MM.1S (cell line): ENCODE measurements at regions not wholly inside any gene's neighbourhood (a gene's known extent, or its start where the extent isn't known, plus 50 kb on each side); places are given as distances from the start of the nearest gene placed in this dataset.

Experiments used
- DNase-seq: peaks from one replicate; pipeline ENCODE4 v3.0.0-alpha.2; 2015
- H2AFZ ChIP-seq: fragments of 300-600 bp; sonication (generic); 2 replicates; pipeline ENCODE4 v1.6.0; 2016; ENCODE audit warnings: antibody characterized with exemption, low read length
- H3F3A ChIP-seq: fragments of 300-600 bp; sonication (generic); 2 replicates; pipeline ENCODE4 v1.6.1; 2016; ENCODE audit warnings: mild to moderate bottlenecking, antibody characterized with exemption, low read length, moderate library complexity, mixed read lengths; ENCODE audit not compliant: insufficient read depth
- H3K27ac ChIP-seq: fragments of 300-600 bp; sonication (generic); 2 replicates; pipeline ENCODE4 v1.5.1; 2016; ENCODE audit warnings: mild to moderate bottlenecking, low read length
- H3K27me3 ChIP-seq: fragments of 300-600 bp; sonication (generic); replicated peaks from 2 replicates; pipeline ENCODE4 v1.6.0; 2016; ENCODE audit warnings: low read length; ENCODE audit not compliant: insufficient read depth
- H3K36me3 ChIP-seq: fragments of 300-600 bp; sonication (generic); replicated peaks from 2 replicates; pipeline ENCODE4 v1.6.1; 2016; ENCODE audit warnings: mild to moderate bottlenecking, low read length, mixed read lengths; ENCODE audit not compliant: insufficient read depth
- H3K4me1 ChIP-seq: fragments of 300-600 bp; sonication (generic); 2 replicates; pipeline ENCODE4 v1.6.1; 2016; ENCODE audit warnings: low read length, mixed read lengths
- H3K4me2 ChIP-seq: fragments of 300-600 bp; sonication (generic); 2 replicates; pipeline ENCODE4 v1.6.0; 2016; ENCODE audit warnings: low read depth, low read length
- H3K4me3 ChIP-seq: fragments of 300-600 bp; sonication (generic); 2 replicates; pipeline ENCODE4 v1.5.1; 2016; ENCODE audit warnings: low read length, mixed read lengths
- H3K79me2 ChIP-seq: fragments of 300-600 bp; sonication (generic); 2 replicates; pipeline ENCODE4 v1.6.1; 2016; ENCODE audit warnings: mixed run types, low read length, mixed read lengths
- H3K9ac ChIP-seq: fragments of 300-600 bp; sonication (generic); 2 replicates; pipeline ENCODE4 v1.6.1; 2016; ENCODE audit warnings: low read length, mixed read lengths
- H3K9me2 ChIP-seq: fragments of 300-600 bp; sonication (generic); replicated peaks from 2 replicates; pipeline ENCODE4 v1.6.1; 2016; ENCODE audit warnings: mild to moderate bottlenecking, low read length, mixed read lengths; ENCODE audit not compliant: insufficient read depth
- H3K9me3 ChIP-seq: fragments of 300-600 bp; sonication (generic); replicated peaks from 2 replicates; pipeline ENCODE4 v1.6.1; 2016; ENCODE audit warnings: mild to moderate bottlenecking, low read length, mixed read lengths; ENCODE audit not compliant: insufficient read depth
- H4K20me1 ChIP-seq: fragments of 300-600 bp; sonication (generic); 2 replicates; pipeline ENCODE4 v1.6.1; 2016; ENCODE audit warnings: mild to moderate bottlenecking, low read length, moderate library complexity, mixed read lengths; ENCODE audit not compliant: insufficient read depth
- EZH2 ChIP-seq: fragments of 300-600 bp; sonication (generic); optimal IDR thresholded peaks from 2 replicates; pipeline ENCODE3; 2017; ENCODE audit warnings: low read depth, mild to moderate bottlenecking, antibody characterized with exemption, low read length, mixed read lengths
- EZH2phosphoT487 ChIP-seq: fragments of 300-600 bp; sonication (generic); IDR thresholded peaks from 2 replicates; pipeline ENCODE4 v1.6.1; 2018; ENCODE audit warnings: antibody characterized with exemption, low read length
- TF ChIP-seq, protein P1 (sequence below): fragments of 300-600 bp; sonication (generic); IDR thresholded peaks from 2 replicates; pipeline ENCODE4 v1.5.1; 2016; ENCODE audit warnings: antibody characterized with exemption, low read length, mixed read lengths

DNA sequence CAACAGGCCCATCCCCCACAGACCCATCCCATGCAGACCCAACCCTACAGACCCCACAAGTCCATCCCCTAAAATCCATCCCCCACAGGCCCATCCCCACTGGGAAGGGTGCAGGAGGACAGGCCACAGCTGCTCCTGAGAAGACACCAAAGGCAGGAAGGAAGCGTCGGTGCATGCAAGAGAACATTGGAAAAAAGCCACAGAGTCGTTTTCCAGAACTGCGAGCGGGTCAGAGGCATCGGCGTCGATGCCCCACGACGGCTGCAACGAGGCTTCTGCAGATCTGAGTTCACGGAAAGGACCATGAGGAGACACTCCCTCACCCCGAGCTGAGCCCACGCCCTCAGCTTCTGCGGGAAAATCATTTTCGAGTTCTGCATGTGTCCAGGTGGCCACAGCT lies 59.6 kb upstream of the GALNT9 start:
- no peak overlapping the region for H3K27ac ChIP-seq

DNA sequence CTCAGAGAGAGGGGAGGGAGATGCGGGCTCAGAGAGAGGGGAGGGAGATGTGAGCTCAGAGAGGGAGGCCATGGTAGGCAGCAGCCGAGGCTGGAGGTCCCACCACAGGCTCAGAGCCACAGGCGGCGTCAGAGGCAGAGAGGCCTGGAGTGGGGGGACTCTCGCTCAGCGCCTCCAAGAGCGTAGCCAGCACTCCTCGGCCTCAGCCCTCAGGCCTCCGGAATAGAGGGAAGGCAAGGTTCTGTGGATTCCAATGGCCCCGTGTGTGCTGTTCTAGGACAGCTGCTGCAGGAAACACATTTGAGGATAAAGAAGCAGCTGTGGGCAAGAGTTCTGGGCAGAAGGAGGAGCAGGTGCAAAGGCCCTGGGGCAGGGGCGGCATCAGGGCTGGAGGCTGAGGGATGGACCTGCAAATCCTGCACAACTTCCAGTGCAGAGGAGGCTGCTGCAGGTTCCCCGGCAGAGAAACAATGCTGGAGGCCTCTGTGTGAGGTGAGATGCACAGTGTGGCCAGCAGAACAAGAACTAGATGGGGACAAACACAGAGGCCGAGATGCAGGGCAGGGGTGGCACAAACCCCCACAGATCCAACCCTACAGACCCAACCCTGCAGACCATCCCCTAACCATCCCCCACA lies 59.1 kb upstream of the GALNT9 start:
- TF ChIP-seq EZH2 (no peak), EZH2phosphoT487 (no peak)
- TF ChIP-seq, protein P1, sequence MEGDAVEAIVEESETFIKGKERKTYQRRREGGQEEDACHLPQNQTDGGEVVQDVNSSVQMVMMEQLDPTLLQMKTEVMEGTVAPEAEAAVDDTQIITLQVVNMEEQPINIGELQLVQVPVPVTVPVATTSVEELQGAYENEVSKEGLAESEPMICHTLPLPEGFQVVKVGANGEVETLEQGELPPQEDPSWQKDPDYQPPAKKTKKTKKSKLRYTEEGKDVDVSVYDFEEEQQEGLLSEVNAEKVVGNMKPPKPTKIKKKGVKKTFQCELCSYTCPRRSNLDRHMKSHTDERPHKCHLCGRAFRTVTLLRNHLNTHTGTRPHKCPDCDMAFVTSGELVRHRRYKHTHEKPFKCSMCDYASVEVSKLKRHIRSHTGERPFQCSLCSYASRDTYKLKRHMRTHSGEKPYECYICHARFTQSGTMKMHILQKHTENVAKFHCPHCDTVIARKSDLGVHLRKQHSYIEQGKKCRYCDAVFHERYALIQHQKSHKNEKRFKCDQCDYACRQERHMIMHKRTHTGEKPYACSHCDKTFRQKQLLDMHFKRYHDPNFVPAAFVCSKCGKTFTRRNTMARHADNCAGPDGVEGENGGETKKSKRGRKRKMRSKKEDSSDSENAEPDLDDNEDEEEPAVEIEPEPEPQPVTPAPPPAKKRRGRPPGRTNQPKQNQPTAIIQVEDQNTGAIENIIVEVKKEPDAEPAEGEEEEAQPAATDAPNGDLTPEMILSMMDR = no peak
- Histone ChIP-seq H4K20me1 (no peaks in the 10 kb centered on the region), H3K4me1 (no peaks in the 10 kb centered on the region), H3K9me2 (no peaks in the 10 kb centered on the region), H3K79me2 (no peaks in the 10 kb centered on the region), H3K27ac (no peak overlapping the region), H3F3A (no peaks in the 10 kb centered on the region), H3K4me2 (no peak overlapping the region), H3K9me3 (no peaks in the 10 kb centered on the region), H3K9ac (no peak overlapping the region), H2AFZ (no peak overlapping the region), H3K27me3 (peaks cover 9% of the 10 kb centered on the region; the same call in 1 of the 2 replicates), H3K4me3 (no peak overlapping the region), H3K36me3 (no peaks in the 10 kb centered on the region)
- DNase-seq = no peak

More for the DNA sequence above, 59.6 kb upstream of the GALNT9 start:
- Histone ChIP-seq H3K4me2 (no peak overlapping the region), H3K27me3 (peaks cover 9% of the 10 kb centered on the region; the same call in 1 of the 2 replicates), H3K79me2 (no peaks in the 10 kb centered on the region), H3K36me3 (no peaks in the 10 kb centered on the region), H4K20me1 (no peaks in the 10 kb centered on the region), H3K9ac (no peak overlapping the region), H3K4me1 (no peaks in the 10 kb centered on the region), H3K4me3 (no peak overlapping the region), H3K9me3 (no peaks in the 10 kb centered on the region), H2AFZ (no peak overlapping the region), H3F3A (no peaks in the 10 kb centered on the region), H3K9me2 (no peaks in the 10 kb centered on the region)
- DNase-seq = no peak
- TF ChIP-seq, protein P1 = no peak
- TF ChIP-seq EZH2 (no peak), EZH2phosphoT487 (no peak)

DNA sequence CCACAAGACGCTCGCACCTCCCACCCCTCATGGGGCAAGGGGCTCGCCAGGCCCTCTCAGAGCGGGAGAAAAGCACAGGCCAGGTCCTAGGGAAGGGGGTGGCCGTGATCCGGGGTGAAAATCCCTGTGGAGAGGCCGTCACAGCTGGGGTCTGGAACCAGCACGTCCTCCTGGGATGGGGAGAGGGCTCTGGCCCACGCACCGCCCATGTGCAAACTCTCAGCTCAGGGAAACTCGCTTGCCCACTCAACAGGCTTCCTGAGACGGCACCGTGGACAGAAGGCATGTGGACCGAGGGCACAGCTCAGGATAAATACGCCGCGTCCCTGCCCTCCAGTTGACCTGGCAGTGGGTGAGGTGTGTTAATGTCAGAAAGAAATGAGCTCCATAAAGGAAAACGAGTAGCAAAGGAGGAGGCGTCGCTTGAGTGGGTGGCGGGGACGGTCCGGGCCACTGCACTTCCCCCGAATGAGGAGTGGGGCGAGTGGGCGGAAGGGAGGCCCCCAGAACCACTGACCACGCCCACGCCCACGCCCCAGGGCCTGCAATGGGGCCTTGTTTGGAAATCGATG lies 57.6 kb upstream of the GALNT9 start:
- no peaks in the 10 kb centered on the region for H3F3A ChIP-seq

More for the DNA sequence above, 57.6 kb upstream of the GALNT9 start:
- H3K9ac ChIP-seq = no peak overlapping the region
- no peaks in the 10 kb centered on the region for H3K79me2 ChIP-seq
- no peak overlapping the region for H3K27ac ChIP-seq
- peaks cover 15% of the 10 kb centered on the region; the same call in 1 of the 2 replicates for H3K27me3 ChIP-seq
- H3K36me3 ChIP-seq = no peaks in the 10 kb centered on the region
- H4K20me1 ChIP-seq = no peaks in the 10 kb centered on the region
- H3K4me3 ChIP-seq = no peak overlapping the region
- H2AFZ ChIP-seq = no peak overlapping the region
- H3K9me2 ChIP-seq = no peaks in the 10 kb centered on the region
- TF ChIP-seq EZH2 = no peak
- TF ChIP-seq, protein P1 = no peak
- TF ChIP-seq EZH2phosphoT487 = no peak
- H3K4me2 ChIP-seq = no peak overlapping the region
- H3K9me3 ChIP-seq = no peaks in the 10 kb centered on the region
- no peak for DNase-seq
- no peaks in the 10 kb centered on the region for H3K4me1 ChIP-seq
